ENCODE measurements at regions not wholly inside any gene's neighbourhood (a gene's known extent, or its start where the extent isn't known, plus 50 kb on each side); places are given as distances from the start of the nearest gene placed in this dataset.

DNA sequence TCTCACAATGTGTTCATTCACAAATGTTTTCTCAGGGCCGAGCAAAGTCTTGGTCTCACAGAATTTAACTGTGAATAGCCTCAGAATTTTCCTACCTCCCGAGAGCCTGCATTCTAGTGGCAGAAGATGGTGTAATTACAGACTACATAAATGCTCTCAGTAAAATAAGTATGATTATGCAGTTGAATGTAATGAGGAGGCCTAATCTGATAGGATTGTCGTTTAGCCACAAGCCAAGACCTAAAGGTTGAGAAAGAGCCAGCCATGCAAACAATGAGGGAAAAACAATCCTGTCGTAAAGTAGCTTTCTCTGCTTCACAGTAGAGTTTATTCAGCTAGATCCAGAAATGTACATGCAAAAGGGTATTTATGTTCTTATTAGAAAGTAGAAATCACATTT is 607.8 kb upstream of the B3GALT2 start:
- TF ChIP-seq, protein P1, sequence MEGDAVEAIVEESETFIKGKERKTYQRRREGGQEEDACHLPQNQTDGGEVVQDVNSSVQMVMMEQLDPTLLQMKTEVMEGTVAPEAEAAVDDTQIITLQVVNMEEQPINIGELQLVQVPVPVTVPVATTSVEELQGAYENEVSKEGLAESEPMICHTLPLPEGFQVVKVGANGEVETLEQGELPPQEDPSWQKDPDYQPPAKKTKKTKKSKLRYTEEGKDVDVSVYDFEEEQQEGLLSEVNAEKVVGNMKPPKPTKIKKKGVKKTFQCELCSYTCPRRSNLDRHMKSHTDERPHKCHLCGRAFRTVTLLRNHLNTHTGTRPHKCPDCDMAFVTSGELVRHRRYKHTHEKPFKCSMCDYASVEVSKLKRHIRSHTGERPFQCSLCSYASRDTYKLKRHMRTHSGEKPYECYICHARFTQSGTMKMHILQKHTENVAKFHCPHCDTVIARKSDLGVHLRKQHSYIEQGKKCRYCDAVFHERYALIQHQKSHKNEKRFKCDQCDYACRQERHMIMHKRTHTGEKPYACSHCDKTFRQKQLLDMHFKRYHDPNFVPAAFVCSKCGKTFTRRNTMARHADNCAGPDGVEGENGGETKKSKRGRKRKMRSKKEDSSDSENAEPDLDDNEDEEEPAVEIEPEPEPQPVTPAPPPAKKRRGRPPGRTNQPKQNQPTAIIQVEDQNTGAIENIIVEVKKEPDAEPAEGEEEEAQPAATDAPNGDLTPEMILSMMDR (IDR thresholded peaks at IDR 0.05 in 2 of 3, conservative IDR thresholded peaks at IDR 0.05 in 1 of 3; ENCODE audit: borderline replicate concordance in 1 of 3, insufficient read depth in 1 of 3, low read depth in 2 of 3, low read length in 2 of 3): no peak
- TF ChIP-seq, protein P2, sequence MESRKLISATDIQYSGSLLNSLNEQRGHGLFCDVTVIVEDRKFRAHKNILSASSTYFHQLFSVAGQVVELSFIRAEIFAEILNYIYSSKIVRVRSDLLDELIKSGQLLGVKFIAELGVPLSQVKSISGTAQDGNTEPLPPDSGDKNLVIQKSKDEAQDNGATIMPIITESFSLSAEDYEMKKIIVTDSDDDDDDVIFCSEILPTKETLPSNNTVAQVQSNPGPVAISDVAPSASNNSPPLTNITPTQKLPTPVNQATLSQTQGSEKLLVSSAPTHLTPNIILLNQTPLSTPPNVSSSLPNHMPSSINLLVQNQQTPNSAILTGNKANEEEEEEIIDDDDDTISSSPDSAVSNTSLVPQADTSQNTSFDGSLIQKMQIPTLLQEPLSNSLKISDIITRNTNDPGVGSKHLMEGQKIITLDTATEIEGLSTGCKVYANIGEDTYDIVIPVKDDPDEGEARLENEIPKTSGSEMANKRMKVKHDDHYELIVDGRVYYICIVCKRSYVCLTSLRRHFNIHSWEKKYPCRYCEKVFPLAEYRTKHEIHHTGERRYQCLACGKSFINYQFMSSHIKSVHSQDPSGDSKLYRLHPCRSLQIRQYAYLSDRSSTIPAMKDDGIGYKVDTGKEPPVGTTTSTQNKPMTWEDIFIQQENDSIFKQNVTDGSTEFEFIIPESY (IDR thresholded peaks at IDR 0.05; ENCODE audit: extremely low read depth, insufficient replicate concordance, low read length): no peak
- no peak for TF ChIP-seq POLR2A (IDR thresholded peaks at IDR 0.05; ENCODE audit: borderline replicate concordance, extremely low read depth, insufficient read depth, insufficient read length)
- no peak for TF ChIP-seq CEBPB (IDR thresholded peaks at IDR 0.05; ENCODE audit: low read depth)
- no peak for TF ChIP-seq SP1 (IDR thresholded peaks at IDR 0.05; ENCODE audit: low read depth)
- TF ChIP-seq, protein P3, sequence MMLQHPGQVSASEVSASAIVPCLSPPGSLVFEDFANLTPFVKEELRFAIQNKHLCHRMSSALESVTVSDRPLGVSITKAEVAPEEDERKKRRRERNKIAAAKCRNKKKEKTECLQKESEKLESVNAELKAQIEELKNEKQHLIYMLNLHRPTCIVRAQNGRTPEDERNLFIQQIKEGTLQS (IDR thresholded peaks at IDR 0.05): no peak
- TF ChIP-seq EZH2 (IDR thresholded peaks at IDR 0.05): no peak
- TF ChIP-seq ZNF274 (IDR thresholded peaks at IDR 0.05; ENCODE audit: low read depth, low read length): no peak
- no peak for TF ChIP-seq EGR1 (IDR thresholded peaks at IDR 0.05; ENCODE audit: low read depth)
- no peak for TF ChIP-seq YY1 (IDR thresholded peaks at IDR 0.05; ENCODE audit: extremely low read depth, insufficient replicate concordance, low read depth, low read length)
- TF ChIP-seq, protein P4, sequence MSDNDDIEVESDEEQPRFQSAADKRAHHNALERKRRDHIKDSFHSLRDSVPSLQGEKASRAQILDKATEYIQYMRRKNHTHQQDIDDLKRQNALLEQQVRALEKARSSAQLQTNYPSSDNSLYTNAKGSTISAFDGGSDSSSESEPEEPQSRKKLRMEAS (IDR thresholded peaks at IDR 0.05): no peak
- TF ChIP-seq, protein P5, sequence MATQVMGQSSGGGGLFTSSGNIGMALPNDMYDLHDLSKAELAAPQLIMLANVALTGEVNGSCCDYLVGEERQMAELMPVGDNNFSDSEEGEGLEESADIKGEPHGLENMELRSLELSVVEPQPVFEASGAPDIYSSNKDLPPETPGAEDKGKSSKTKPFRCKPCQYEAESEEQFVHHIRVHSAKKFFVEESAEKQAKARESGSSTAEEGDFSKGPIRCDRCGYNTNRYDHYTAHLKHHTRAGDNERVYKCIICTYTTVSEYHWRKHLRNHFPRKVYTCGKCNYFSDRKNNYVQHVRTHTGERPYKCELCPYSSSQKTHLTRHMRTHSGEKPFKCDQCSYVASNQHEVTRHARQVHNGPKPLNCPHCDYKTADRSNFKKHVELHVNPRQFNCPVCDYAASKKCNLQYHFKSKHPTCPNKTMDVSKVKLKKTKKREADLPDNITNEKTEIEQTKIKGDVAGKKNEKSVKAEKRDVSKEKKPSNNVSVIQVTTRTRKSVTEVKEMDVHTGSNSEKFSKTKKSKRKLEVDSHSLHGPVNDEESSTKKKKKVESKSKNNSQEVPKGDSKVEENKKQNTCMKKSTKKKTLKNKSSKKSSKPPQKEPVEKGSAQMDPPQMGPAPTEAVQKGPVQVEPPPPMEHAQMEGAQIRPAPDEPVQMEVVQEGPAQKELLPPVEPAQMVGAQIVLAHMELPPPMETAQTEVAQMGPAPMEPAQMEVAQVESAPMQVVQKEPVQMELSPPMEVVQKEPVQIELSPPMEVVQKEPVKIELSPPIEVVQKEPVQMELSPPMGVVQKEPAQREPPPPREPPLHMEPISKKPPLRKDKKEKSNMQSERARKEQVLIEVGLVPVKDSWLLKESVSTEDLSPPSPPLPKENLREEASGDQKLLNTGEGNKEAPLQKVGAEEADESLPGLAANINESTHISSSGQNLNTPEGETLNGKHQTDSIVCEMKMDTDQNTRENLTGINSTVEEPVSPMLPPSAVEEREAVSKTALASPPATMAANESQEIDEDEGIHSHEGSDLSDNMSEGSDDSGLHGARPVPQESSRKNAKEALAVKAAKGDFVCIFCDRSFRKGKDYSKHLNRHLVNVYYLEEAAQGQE (IDR thresholded peaks at IDR 0.05; ENCODE audit: low read depth): no peak
- TF ChIP-seq RAD21 (IDR thresholded peaks at IDR 0.05; ENCODE audit: low read depth): no peak
- no peak for TF ChIP-seq ZFX (IDR thresholded peaks at IDR 0.05)

Data from HCT116 (cell line).